Brain microvascular endothelial cell (primary cell): ENCODE measurements at regions not wholly inside any gene's neighbourhood (a gene's known extent, or its start where the extent isn't known, plus 50 kb on each side); places are given as distances from the start of the nearest gene placed in this dataset.

Experiments
- DNase-seq: peaks from one replicate; pipeline ENCODE4 v3.0.0-alpha.2; 2020
- H3K27ac ChIP-seq: fragments of 250-450 bp; sonication (Bioruptor Pico); 2 replicates; pipeline ENCODE4 v1.5.1; 2020; ENCODE audit warnings: mild to moderate bottlenecking, moderate library complexity
- H3K27me3 ChIP-seq: fragments of 250-450 bp; sonication (Bioruptor Pico); replicated peaks from 2 replicates; pipeline ENCODE4 v1.5.1; 2020; ENCODE audit warnings: mild to moderate bottlenecking
- H3K36me3 ChIP-seq: fragments of 250-450 bp; sonication (Bioruptor Pico); replicated peaks from 2 replicates; pipeline ENCODE4 v1.5.1; 2020; ENCODE audit warnings: mild to moderate bottlenecking
- H3K4me3 ChIP-seq: 2 replicates; pipeline ENCODE4 v1.5.1; 2011; ENCODE audit warnings: low read depth, mild to moderate bottlenecking, control low read depth, low read length, moderate library complexity
- in situ Hi-C: cut with HindIII; loops from 2 replicates; pipeline ENCODE4 v1.10.0; 2017; ENCODE audit warnings: low sequenced_read_pairs, low pct_ligation_motif_present
- TF ChIP-seq, protein P1 (sequence below): IDR thresholded peaks from 2 replicates; pipeline ENCODE4 v1.5.1; 2011; ENCODE audit warnings: low read depth, mild to moderate bottlenecking, moderate library complexity, low read length, control low read depth, inconsistent platforms; ENCODE audit errors: missing control alignments

- in situ Hi-C loops: no loop called here
Measured at GRCh38 chr5:74235552-74235951, 405.0 kb downstream of the ENC1 start.

DNA sequence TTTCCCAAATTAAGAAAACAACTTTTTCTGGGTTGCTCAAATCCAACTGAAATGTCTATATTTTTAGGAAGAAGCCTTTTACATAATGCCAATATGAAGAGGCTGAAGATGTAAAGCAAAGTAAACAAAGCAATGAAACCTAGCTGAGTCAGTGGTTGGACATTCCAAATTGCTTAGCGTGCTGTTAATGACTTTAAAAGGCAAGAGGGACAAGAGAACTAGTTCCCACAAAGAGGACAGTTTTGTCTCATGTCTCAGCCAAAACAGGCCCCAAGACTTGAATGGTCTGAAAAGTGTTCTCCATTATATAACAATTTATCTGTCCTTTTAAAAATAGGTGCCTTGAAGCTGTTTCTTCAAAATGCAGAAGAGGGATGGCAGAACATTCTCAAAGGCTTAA, 407.0 kb downstream of the ENC1 start:
- no peaks in the 10 kb centered on the region for H3K27me3 ChIP-seq
- peak overlapping the region; percentile 53 for H3K27ac ChIP-seq
- no peaks in the 10 kb centered on the region for H3K36me3 ChIP-seq
- TF ChIP-seq, protein P1, sequence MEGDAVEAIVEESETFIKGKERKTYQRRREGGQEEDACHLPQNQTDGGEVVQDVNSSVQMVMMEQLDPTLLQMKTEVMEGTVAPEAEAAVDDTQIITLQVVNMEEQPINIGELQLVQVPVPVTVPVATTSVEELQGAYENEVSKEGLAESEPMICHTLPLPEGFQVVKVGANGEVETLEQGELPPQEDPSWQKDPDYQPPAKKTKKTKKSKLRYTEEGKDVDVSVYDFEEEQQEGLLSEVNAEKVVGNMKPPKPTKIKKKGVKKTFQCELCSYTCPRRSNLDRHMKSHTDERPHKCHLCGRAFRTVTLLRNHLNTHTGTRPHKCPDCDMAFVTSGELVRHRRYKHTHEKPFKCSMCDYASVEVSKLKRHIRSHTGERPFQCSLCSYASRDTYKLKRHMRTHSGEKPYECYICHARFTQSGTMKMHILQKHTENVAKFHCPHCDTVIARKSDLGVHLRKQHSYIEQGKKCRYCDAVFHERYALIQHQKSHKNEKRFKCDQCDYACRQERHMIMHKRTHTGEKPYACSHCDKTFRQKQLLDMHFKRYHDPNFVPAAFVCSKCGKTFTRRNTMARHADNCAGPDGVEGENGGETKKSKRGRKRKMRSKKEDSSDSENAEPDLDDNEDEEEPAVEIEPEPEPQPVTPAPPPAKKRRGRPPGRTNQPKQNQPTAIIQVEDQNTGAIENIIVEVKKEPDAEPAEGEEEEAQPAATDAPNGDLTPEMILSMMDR: no peak
- H3K4me3 ChIP-seq: no peak overlapping the region
- in situ Hi-C loops: no loop called here
- peak; percentile 47 for DNase-seq

More at GRCh38 chr5:74235552-74235951, 405.0 kb downstream of the ENC1 start:
- TF ChIP-seq, protein P1: no peak
- Histone ChIP-seq H3K4me3 (no peak overlapping the region), H3K27me3 (no peaks in the 10 kb centered on the region), H3K36me3 (no peaks in the 10 kb centered on the region), H3K27ac (no peak overlapping the region)
- DNase-seq: no peak

GRCh38 chr5:74233091-74233490, 407.4 kb downstream of the ENC1 start:
- H3K27me3 ChIP-seq: no peaks in the 10 kb centered on the region
- in situ Hi-C loops: no loop called here
- TF ChIP-seq, protein P1: no peak

DNA sequence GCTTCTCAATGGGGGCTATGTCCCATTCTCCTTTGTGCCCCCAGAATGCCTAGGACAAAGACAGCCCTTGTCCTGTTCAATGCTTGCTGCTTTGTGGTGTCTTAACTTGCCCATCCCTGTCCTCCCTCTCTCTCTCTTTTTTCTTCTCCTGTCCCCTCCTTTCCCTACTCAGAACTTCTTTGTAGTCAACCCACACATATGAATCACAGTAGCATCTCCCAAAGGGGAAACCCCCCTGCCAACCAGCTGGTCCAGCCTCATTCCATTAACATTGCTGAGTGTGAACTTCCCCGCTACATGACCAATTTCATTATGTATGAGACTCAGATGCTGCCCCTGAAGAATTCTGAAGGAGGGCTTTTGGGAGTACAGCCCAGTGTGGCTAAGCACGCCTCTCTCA, 408.3 kb downstream of the ENC1 start:
- no peaks in the 10 kb centered on the region for H3K36me3 ChIP-seq
- H3K4me3 ChIP-seq: no peak overlapping the region
- peak; percentile 83 for DNase-seq
- TF ChIP-seq, protein P1: no peak
- in situ Hi-C loops: no loop called here
- H3K27ac ChIP-seq: peak overlapping the region; percentile 55
- no peaks in the 10 kb centered on the region for H3K27me3 ChIP-seq

More at GRCh38 chr5:74233091-74233490, 407.4 kb downstream of the ENC1 start:
- no peak overlapping the region for H3K4me3 ChIP-seq
- no peaks in the 10 kb centered on the region for H3K36me3 ChIP-seq
- DNase-seq: no peak
- peak overlapping the region; percentile 34 for H3K27ac ChIP-seq

DNA sequence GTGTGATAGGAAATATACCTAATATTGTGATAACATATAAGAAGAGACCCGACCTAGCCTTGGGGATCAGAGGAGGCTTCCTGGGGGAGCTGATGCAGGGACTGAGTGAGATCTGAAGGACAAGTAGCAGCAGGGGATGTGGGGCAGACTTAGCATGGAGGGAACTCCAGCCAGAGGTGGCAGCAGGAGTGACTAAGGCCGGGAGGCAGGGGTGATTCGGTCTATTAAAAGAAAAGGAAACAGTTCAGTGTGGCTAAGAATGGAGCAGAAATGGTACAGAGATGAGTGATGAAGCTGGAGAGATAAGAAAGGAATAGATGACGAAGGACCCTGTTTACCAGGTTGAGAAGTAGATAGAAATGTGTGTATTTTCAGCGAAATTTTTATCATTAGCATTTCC, 408.8 kb downstream of the ENC1 start:
- no peaks in the 10 kb centered on the region for H3K27me3 ChIP-seq
- H3K36me3 ChIP-seq: no peaks in the 10 kb centered on the region
- TF ChIP-seq, protein P1: peak; percentile 12
- in situ Hi-C loops: no loop called here
- peak; percentile 40 for DNase-seq
- peak overlapping the region; percentile 55 for H3K27ac ChIP-seq
- no peak overlapping the region for H3K4me3 ChIP-seq
